ENCODE measurements at regions not wholly inside any gene's neighbourhood (a gene's known extent, or its start where the extent isn't known, plus 50 kb on each side); places are given as distances from the start of the nearest gene placed in this dataset.

DNA sequence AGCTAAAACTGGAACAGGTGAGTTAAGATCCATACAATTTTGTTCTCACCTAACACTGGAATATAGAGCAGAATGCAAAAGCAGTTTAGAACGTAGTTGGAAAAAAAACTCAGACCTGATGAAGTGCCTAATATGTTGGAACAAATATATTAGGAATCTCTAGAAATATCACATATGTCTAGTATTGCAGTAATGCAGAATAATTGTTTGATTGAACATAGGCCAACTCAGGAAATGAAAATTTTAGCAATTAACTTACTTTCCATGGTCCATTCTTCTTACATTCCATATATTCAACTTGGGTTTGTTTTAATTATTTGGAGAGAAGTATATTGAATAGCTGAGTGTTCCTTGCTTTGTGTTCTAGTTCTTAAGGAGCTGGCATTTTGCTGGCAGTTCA is 111.8 kb upstream of the ADAMTSL1 start:
- H3K27me3 Mint-ChIP-seq: peaks cover 7% of the 10 kb centered on the region
- no peak overlapping the region for H3K4me3 Mint-ChIP-seq
- no peak overlapping the region for H3K27ac Mint-ChIP-seq
- no peak for DNase-seq
- peaks cover 2% of the 10 kb centered on the region for H3K9me3 Mint-ChIP-seq
- H3K4me1 Mint-ChIP-seq: no peaks in the 10 kb centered on the region
- H3K36me3 Mint-ChIP-seq: no peaks in the 10 kb centered on the region

DNA sequence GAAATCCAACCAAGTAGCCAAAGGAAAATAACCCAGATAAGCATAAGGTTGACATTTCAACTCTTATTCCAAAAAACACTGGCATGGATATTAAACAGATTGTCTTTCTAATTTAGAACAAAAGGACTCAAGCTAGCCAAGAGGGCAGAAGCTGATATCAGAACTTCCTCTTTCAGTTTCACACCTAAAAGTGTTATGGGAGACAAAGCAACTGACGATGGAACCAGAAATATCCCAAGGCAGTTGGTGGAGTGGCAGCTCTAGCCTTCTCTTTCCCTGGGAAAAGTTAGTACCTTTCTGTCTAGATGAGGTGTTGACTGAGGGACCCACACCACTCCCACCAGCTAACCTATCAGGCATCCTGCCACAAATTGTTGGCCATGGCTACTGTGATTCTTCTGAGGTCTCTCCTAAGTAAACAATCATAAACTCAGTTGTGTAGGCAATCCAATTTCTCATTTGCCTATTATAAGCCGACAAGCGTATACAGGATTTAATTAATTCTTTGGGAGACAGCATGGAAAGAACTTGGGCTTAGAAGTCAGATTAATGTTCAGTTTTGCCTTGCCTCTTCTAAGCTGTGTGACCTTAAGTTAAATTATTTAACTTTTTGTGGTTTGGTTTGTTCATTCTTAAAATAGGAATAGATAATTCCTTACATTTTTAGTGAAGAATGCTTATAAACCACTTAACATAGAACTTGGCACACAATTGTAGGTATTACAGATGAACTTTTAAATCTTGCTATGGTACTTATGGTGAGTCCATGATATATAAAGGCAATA is 110.9 kb upstream of the ADAMTSL1 start:
- H3K4me3 Mint-ChIP-seq: no peak overlapping the region
- H3K9me3 Mint-ChIP-seq: peaks cover 2% of the 10 kb centered on the region
- no peak for DNase-seq
- H3K27ac Mint-ChIP-seq: no peak overlapping the region
- no peaks in the 10 kb centered on the region for H3K4me1 Mint-ChIP-seq
- H3K36me3 Mint-ChIP-seq: no peaks in the 10 kb centered on the region
- peaks cover 7% of the 10 kb centered on the region for H3K27me3 Mint-ChIP-seq

DNA sequence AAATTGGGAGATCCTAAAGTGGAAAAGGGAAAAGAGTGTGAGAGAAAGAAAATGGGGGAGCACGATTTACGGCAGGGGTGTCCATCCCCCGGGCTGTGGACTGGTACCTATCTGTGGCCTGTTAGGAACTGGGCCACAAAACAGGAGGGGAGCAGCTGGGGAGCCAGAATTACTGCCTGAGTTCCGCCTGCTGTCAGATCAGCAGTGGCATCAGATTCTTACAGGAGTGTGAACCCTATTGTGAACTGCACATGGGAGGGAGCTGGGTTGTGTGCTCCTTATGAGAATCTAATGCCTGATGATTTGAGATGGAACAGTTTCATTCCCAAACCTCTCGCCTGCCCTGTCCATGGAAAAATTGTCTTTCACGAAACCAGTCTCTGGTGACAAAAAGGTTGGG is 108.3 kb upstream of the ADAMTSL1 start:
- H3K27ac Mint-ChIP-seq: no peak overlapping the region
- no peaks in the 10 kb centered on the region for H3K4me1 Mint-ChIP-seq
- H3K9me3 Mint-ChIP-seq: peaks cover 2% of the 10 kb centered on the region
- H3K4me3 Mint-ChIP-seq: no peak overlapping the region
- DNase-seq: no peak
- no peaks in the 10 kb centered on the region for H3K36me3 Mint-ChIP-seq
- peaks cover 3% of the 10 kb centered on the region for H3K27me3 Mint-ChIP-seq

DNA sequence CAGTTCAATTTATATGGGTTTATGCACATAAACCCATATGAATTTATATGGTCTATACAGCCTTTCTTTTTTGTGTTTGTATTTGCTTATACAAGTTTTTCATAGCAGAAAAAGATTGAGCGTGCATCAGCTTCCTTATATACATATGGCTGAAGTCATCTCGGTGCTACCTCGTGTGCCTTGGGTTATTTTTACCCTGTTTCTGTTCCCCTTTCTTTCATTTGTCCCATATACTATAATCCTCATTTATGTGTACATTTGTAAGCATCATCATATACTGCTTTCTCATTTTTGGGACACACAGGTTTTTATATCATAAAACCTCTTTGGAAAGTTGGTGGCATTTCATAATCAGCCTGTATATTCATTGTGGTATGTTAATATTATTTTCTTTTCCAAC is 107.8 kb upstream of the ADAMTSL1 start:
- Mint-ChIP-seq H3K27ac (no peak overlapping the region), H3K4me1 (no peaks in the 10 kb centered on the region), H3K4me3 (no peak overlapping the region), H3K36me3 (no peaks in the 10 kb centered on the region), H3K27me3 (peaks cover 3% of the 10 kb centered on the region), H3K9me3 (peaks cover 2% of the 10 kb centered on the region)
- DNase-seq: no peak

DNA sequence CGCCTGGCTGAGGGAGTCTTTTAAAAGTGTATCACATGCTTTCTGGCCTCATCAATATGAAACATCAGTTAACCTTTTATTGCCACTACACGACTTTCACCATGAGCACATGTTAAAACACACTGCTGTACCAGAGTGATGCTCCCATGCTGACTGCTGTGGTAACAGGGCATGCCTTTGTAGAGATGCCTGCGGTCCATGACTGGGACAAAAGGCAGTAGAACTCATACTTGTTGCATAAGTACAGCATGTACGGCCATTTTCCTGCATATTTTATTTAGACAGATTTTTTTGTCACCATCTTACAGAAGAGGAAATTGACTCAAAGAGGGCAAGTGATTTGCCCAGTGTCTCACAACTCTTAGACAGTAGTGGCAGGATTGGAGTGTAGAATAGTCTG is 105.7 kb upstream of the ADAMTSL1 start:
- DNase-seq: no peak
- peaks cover 8% of the 10 kb centered on the region for H3K27me3 Mint-ChIP-seq
- no peak overlapping the region for H3K27ac Mint-ChIP-seq
- no peaks in the 10 kb centered on the region for H3K4me1 Mint-ChIP-seq
- no peak overlapping the region for H3K4me3 Mint-ChIP-seq
- H3K36me3 Mint-ChIP-seq: no peaks in the 10 kb centered on the region
- H3K9me3 Mint-ChIP-seq: peaks cover 2% of the 10 kb centered on the region

DNA sequence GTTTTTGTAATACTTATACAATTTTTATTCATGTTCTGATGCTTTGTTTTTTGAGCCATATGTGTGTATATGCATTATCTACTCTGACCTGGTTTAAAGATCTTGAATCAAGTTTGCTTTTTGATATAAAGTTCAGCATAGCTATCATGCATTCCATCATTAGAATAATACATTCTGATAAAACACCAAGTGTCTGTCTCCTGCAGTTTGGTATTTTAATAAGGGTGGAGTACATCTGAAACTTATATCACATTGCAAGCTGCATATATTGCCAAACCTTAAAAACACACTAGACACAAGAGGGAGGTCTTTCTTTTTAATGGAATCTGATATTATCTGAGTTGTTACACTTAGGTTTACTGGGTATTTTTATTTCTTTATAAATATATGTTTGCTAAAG is 102.8 kb upstream of the ADAMTSL1 start:
- Mint-ChIP-seq H3K36me3 (no peaks in the 10 kb centered on the region), H3K27ac (no peak overlapping the region), H3K4me3 (no peak overlapping the region), H3K9me3 (peaks cover 2% of the 10 kb centered on the region), H3K4me1 (no peaks in the 10 kb centered on the region), H3K27me3 (peaks cover 8% of the 10 kb centered on the region)
- DNase-seq: no peak

DNA sequence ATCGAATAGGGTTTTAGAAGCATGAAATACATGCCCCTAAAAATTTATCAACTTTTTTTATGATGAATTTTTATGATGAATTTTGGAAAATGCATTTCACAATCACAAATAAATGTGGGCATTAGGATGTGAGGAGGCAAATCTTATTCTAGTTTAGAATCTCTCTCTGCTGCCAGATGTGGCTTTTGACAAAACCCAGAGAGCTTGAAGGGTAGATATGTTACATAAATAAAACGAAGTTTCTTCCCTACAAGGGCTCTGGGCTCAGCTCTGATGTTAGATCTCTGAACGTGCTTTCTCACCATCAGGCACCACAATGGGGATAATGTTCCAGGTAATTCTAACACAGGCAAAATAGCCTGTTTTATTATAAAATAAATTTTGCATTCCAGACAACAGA is 102.3 kb upstream of the ADAMTSL1 start:
- Mint-ChIP-seq H3K36me3 (no peaks in the 10 kb centered on the region), H3K4me3 (no peak overlapping the region), H3K27me3 (peaks cover 8% of the 10 kb centered on the region), H3K4me1 (no peaks in the 10 kb centered on the region), H3K9me3 (peaks cover 2% of the 10 kb centered on the region), H3K27ac (no peak overlapping the region)
- no peak for DNase-seq

DNA sequence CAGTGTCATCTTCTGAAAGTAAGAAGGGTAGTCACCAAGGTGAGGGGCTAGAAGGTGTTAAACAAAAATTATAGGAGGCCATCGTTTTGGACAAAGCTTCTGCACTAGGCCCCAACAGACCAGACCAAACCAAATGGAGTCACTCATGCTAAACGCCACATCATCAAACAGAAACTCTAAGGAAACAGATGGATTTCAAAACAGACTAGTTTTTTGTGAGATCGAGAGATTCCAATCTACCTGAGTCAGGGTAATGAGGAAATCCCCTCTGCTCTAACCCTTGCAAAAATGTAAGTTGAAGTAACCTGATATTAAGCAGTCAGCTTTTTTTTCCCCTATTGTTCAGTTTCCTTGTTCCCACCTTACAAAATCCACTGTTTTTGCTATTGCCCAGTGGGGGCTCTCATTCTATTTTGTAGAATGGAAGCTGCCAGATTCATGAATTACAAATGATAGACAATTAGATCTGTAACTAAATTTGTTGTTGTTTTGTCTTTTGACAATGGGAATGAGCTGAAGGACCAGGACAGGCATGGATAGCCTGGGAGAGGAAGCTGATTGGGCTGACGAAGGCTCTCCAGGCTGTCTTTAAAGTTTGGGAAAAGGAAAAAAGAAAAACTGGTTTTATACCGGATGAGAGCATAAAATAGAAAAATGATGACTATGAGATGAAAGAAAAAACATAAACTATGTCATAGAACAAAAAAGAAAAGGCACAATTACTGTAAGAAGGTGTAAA is 94.7 kb upstream of the ADAMTSL1 start:
- DNase-seq: no peak
- Mint-ChIP-seq H3K4me1 (no peaks in the 10 kb centered on the region), H3K36me3 (no peaks in the 10 kb centered on the region), H3K27me3 (peaks cover 4% of the 10 kb centered on the region), H3K27ac (no peak overlapping the region), H3K4me3 (no peak overlapping the region), H3K9me3 (no peaks in the 10 kb centered on the region)

DNA sequence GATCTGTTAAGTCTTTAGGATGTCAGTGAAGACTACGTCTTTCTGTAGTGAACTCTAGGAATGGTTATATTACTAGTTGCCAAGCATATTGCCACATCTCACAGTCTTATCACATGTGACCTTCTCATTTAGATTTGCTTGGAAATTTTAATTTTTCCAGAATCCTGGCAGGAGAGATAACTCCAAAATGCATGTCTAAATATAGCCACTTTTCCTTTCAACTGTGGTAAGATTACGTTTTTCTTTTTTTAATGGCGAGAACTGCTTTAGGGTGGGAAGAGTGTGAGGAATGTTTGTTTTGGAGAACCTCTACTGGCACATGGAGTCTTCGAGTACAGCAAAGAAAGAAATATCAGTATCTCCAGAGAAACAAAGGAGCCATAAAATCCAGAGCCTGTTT is 91.7 kb upstream of the ADAMTSL1 start:
- no peaks in the 10 kb centered on the region for H3K9me3 Mint-ChIP-seq
- DNase-seq: no peak
- H3K4me1 Mint-ChIP-seq: no peaks in the 10 kb centered on the region
- H3K36me3 Mint-ChIP-seq: no peaks in the 10 kb centered on the region
- H3K27me3 Mint-ChIP-seq: peaks cover 9% of the 10 kb centered on the region
- no peak overlapping the region for H3K27ac Mint-ChIP-seq
- no peak overlapping the region for H3K4me3 Mint-ChIP-seq

DNA sequence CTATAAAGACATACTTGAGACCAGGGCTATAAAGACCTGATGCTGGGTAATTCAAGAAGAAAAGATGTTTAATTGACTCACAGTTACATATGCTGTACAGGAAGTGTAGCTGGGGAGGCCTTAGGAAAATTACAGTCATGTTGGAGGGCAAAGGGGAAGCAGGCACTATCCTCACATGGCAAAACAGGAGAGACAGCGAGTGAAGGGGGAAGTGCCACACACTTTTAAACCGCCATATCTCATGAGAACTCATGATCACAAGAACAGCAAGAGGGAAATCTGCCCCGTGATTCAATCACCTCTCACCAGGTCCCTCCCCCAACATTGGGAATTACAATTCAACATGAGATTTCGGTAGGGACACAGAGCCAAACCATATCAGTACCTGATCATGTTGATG is 89.9 kb upstream of the ADAMTSL1 start:
- no peak for DNase-seq
- no peak overlapping the region for H3K27ac Mint-ChIP-seq
- H3K36me3 Mint-ChIP-seq: no peaks in the 10 kb centered on the region
- no peaks in the 10 kb centered on the region for H3K9me3 Mint-ChIP-seq
- peaks cover 15% of the 10 kb centered on the region for H3K27me3 Mint-ChIP-seq
- no peaks in the 10 kb centered on the region for H3K4me1 Mint-ChIP-seq
- H3K4me3 Mint-ChIP-seq: no peak overlapping the region

DNA sequence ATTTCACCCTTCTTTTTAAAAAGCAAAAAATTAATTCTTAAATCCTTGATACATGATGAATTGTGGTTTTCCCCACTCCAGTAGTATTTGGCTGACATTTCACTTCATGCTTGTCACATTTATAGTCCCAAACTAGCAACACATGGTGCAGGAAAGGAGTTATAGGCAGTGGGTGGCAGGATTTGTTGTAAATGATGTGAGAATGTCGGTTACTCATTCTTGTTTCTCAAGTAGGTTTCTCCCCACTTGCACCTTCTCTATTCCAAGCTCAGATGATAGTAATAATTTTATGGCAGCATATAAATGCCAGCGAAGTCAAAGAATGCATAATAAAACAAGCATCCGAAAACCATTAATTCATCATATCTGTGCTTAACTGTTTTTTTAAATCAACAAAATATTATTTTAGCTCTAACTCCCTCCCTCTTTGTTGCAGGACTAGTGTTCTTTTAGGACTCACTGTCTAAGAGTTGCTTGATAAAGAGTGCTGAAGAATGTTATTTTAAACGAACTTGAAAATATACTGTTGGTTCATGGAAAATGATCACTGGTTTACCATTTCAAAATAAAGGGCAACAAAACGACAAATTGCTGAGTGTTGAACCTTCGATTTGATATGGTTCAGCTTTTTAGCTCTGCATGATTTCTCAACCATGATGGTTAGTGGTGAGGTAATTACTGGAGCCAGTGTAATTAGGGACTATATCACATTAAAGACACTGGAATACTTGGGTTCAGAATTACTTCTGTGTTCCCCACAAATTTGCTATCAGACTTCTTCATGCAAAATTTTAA is 88.1 kb upstream of the ADAMTSL1 start:
- Mint-ChIP-seq H3K4me1 (no peaks in the 10 kb centered on the region), H3K27me3 (peaks cover 21% of the 10 kb centered on the region), H3K27ac (no peak overlapping the region), H3K36me3 (no peaks in the 10 kb centered on the region), H3K4me3 (no peak overlapping the region), H3K9me3 (no peaks in the 10 kb centered on the region)
- no peak for DNase-seq

DNA sequence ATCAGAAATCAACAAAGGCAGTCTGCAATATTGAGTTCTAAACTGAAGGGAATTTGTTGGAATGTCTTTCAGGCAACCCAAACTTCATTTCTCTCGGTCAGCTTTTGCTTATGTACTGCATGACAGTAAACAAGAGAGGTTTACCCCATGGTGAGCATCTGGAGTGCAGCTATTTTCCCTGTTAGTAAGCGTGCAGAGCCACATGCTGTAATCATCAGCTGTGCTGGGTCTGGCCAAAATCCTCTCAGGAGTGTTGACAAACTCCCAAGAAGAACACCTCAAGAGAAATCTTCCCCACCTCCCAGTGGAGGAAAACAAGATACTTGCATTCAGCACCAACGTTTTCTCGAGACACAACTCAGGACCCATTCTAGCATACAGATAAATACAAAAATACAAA is 83.6 kb upstream of the ADAMTSL1 start:
- no peaks in the 10 kb centered on the region for H3K4me1 Mint-ChIP-seq
- no peaks in the 10 kb centered on the region for H3K9me3 Mint-ChIP-seq
- no peak overlapping the region for H3K4me3 Mint-ChIP-seq
- DNase-seq: no peak
- no peak overlapping the region for H3K27ac Mint-ChIP-seq
- peaks cover 17% of the 10 kb centered on the region for H3K27me3 Mint-ChIP-seq
- H3K36me3 Mint-ChIP-seq: no peaks in the 10 kb centered on the region

DNA sequence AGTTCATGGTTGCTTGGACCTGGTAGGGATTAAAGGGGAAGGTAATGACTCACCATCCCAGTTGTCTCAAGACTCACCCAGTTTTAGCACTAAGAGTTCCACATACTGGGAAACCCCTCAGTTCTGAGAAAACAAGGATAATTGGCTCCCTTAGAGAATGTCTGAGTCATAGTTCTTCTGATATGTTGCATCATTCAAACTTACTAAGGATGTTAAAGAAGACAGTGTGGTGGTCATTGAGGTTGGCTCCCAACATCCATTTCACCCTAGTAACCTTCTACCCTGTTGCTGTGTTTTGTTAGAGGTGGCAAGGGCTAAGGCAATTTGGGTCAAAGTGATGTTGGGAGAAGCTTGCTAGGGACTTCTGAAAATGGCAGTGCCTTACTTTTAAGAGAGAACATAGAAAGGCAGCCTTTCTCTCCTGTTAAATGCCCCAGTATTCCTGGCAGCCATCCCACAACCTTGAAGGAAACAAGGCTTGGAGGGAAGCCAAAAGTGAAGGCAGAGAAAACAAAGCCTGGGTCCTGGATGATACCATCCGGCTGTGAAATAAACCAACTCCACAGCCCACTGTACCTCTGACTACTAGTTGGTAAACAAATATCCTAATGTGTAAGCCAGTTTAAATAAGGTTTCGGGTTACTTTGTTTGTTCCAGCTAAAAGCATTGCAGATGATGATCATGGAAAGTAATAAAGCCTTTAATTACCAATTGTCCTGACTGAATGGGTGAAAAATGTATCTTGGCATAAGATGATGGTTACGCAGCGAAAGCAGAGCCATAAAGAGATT is 80.4 kb upstream of the ADAMTSL1 start:
- Mint-ChIP-seq H3K4me1 (no peaks in the 10 kb centered on the region), H3K27me3 (peaks cover 9% of the 10 kb centered on the region), H3K36me3 (no peaks in the 10 kb centered on the region), H3K27ac (no peak overlapping the region), H3K4me3 (no peak overlapping the region), H3K9me3 (no peaks in the 10 kb centered on the region)
- DNase-seq: no peak

DNA sequence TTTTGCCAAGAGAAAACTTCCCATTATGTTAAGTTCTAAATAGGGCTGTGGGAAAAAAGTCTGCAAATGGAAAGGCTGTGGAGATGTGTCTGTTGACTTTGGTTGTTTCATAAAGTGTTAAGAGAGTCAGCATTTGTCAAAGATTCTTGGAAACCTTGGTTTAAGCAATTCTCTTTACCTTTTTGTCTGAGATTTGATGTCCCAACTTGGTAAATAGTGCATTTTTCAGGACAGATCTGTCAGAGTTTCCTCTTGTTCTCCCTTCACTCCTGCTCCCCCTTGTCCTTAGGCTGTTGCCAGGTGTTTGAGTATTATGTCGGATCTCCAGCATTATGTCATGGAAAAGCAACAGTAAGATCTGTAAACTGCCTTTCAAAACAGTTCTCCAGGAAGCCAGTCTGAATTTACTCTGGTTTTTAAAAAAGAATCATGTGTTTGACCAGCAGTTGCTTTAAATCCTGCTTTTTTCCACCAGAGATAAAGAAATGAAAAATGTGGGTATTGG is 79.1 kb upstream of the ADAMTSL1 start:
- no peak overlapping the region for H3K4me3 Mint-ChIP-seq
- H3K27ac Mint-ChIP-seq: no peak overlapping the region
- H3K36me3 Mint-ChIP-seq: no peaks in the 10 kb centered on the region
- no peaks in the 10 kb centered on the region for H3K9me3 Mint-ChIP-seq
- no peak for DNase-seq
- H3K27me3 Mint-ChIP-seq: peaks cover 6% of the 10 kb centered on the region
- no peaks in the 10 kb centered on the region for H3K4me1 Mint-ChIP-seq

All from activated naive CD8-positive, alpha-beta T cell treated with anti-CD3 and anti-CD28 coated beads for 36 hours (primary cell).